C4-2B (cell line): ENCODE measurements at regions not wholly inside any gene's neighbourhood (a gene's known extent, or its start where the extent isn't known, plus 50 kb on each side); places are given as distances from the start of the nearest gene placed in this dataset.

Experiments used
- H3K27ac ChIP-seq: fragments of 450-650 bp; 2 replicates; pipeline ENCODE4 v1.5.1; 2017
- ZFX ChIP-seq: fragments of 450-650 bp; IDR thresholded peaks from 2 replicates; pipeline ENCODE4 v1.6.1; 2017
- TF ChIP-seq, protein P1 (sequence below): fragments of 450-650 bp; conservative IDR thresholded peaks from 2 replicates; pipeline ENCODE4 v1.5.1; 2017; ENCODE audit warnings: mild to moderate bottlenecking

DNA sequence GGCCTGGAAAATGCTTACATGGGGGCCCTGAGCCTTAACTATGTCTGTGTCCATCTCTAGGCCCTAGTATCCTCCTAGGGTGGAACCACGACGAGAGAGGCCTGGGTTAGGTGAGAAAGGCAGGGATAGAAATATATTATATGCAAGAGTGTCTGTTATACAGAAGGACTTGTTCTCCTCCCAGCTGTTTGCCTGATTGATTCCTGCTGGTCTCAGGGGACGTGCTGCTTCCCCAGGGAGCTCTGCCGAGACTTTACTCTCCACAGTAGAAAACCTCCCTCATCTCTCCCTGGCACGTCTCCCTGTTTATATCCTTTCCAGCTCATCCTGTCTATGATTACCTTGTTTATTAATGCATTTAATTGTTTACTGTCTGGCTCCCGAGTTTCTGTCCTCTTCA is 132.6 kb downstream of the MIAT start:
- no peak overlapping the region for H3K27ac ChIP-seq
- TF ChIP-seq, protein P1, sequence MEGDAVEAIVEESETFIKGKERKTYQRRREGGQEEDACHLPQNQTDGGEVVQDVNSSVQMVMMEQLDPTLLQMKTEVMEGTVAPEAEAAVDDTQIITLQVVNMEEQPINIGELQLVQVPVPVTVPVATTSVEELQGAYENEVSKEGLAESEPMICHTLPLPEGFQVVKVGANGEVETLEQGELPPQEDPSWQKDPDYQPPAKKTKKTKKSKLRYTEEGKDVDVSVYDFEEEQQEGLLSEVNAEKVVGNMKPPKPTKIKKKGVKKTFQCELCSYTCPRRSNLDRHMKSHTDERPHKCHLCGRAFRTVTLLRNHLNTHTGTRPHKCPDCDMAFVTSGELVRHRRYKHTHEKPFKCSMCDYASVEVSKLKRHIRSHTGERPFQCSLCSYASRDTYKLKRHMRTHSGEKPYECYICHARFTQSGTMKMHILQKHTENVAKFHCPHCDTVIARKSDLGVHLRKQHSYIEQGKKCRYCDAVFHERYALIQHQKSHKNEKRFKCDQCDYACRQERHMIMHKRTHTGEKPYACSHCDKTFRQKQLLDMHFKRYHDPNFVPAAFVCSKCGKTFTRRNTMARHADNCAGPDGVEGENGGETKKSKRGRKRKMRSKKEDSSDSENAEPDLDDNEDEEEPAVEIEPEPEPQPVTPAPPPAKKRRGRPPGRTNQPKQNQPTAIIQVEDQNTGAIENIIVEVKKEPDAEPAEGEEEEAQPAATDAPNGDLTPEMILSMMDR = no peak
- no peak for TF ChIP-seq ZFX

DNA sequence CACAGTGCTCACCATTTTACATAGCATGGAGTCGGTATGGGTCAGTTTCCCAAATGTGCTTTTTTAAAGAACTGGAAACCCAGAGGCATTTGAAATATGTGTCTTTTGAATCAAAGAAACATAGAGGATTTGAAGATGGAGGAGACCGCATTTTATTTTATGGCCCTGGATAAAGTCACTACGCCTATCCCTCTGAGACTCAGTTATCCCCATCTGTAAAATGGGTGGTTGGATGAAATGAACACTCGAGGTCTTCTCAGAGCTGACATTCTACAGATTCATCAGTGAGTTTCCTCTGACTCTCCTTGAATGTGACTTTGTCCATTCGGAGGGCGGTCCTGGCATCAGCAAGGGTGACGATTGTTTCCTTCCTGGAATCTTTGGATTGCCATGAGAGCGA is 135.1 kb downstream of the MIAT start:
- no peak overlapping the region for H3K27ac ChIP-seq
- TF ChIP-seq, protein P1 = no peak
- no peak for TF ChIP-seq ZFX

DNA sequence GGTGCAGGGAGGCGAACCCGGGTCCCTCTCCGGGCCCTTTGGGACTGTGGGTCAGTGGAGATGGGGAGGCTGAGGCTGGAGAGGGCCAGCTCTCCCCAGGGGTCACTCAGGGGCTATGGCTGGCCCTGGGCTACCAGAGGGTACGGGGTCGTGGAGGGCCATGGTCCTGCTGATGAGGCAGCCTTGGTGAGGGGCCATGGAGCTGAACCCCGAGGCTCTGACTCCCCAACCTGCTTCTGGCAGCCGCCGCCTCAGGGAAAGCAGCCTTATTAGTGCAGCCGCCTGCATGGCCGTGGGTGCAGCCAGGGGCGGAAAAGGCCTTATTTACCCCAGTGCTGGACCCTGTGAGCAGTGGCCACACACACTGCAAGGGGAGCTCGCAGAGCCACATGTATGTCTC is 139.4 kb downstream of the MIAT start:
- no peak overlapping the region for H3K27ac ChIP-seq
- no peak for TF ChIP-seq ZFX
- TF ChIP-seq, protein P1 = no peak

DNA sequence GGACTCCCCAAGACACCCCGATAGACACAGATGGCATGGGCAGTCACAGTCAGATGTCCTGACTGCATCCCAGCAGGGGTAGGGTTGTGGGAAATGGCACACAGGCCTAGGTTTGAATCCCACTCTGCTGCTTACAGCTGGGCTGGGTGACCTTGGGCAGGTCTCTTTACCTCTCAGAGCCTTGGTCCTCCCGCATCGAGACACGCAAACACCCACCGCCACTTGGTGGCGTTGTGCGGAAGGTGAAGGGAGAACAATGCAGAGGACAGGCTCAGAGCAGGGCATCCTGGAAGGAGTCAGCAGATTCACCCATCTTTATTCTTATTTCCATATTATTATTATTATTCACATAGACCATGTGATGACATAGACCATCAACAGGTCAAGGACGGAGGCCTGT is 140.5 kb downstream of the MIAT start:
- no peak overlapping the region for H3K27ac ChIP-seq
- TF ChIP-seq, protein P1 = no peak
- TF ChIP-seq ZFX = no peak

DNA sequence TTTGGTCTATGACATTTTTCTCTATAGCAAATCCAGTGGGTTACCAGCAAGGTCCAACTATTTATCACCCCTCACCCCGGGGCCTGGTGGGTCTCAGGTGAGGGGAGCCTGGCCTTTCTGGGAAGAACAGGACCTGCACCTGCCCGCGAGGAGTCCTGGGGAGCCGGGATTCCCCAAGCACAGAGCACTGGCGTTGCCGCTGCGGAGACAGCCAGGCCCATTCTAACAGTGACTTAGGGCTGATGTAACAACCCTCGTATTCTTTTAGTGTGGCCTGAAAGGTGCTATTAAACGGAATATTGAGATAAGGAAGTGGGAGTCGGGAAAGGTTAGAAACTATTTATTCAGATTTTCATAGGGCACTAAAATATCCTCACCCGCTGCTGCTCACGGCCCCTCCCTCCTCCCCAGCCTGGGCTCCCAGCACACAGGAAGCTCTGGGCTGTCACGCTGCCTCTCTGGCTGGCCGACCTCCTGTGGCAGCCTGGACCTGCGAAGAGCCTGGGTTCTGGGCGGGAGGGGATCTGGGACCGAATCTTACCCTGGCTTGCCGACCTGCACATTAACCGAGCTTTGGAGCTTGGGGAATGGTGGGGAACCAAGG is 141.2 kb downstream of the MIAT start:
- TF ChIP-seq ZFX = no peak
- TF ChIP-seq, protein P1 = no peak

DNA sequence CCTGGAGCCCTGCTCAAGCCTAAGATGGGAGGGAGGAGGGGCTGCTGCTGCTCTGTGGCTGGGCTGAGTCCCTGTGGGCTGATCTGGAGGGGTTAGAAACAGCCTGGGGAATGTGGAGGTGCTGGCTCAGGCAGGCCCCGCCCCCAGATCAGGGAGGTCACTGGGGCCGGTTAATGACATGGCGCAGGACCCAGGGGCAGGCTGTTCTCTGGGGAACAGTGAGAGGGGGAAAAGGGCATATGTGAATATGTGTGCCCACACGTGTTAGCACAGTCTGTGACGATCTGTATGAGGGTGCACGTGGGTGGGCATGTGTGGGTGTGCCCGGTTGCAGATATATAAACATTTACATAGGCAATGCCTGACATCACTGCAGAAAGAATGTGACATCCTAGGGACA is 143.5 kb downstream of the MIAT start:
- no peak for TF ChIP-seq ZFX
- TF ChIP-seq, protein P1 = no peak
- no peak overlapping the region for H3K27ac ChIP-seq

More for the DNA sequence above, 141.2 kb downstream of the MIAT start:
- H3K27ac ChIP-seq = no peak overlapping the region

DNA sequence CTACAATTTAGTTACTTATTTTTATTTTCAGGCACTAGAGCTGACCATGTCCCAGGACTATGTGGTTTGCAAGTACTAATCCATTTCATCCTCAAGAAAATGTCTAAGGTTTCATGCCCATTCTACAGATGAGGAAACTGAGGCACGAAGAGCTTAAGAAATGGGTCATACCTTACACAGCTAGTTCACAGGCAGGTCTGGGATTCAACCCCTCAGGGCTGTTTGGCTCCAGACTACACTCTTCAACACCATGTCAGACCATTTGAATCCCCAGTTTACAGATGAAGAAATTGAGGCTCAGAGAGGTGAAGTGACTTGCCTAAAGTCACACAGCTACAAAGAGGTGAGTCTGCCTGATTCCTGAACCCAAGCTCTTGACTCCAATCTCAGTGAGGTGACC is 144.1 kb downstream of the MIAT start:
- no peak for TF ChIP-seq ZFX
- TF ChIP-seq, protein P1 = no peak
- no peak overlapping the region for H3K27ac ChIP-seq
